SK-N-MC (cell line): ENCODE measurements at regions not wholly inside any gene's neighbourhood (a gene's known extent, or its start where the extent isn't known, plus 50 kb on each side); places are given as distances from the start of the nearest gene placed in this dataset.

Source experiments
- DNase-seq: peaks from one replicate; pipeline ENCODE4 v3.0.0-alpha.2; 2011; ENCODE audit warnings: low read depth, low spot score
- H3K27ac ChIP-seq: fragments of 200-600 bp; sonication (generic); 2 replicates; pipeline ENCODE4 v1.5.1; 2016; ENCODE audit warnings: mixed run types
- H3K36me3 ChIP-seq: fragments of 200-600 bp; sonication (generic); 2 replicates; pipeline ENCODE4 v1.6.1; 2017; ENCODE audit warnings: antibody characterized with exemption, low read length, mixed read lengths; ENCODE audit not compliant: insufficient read depth
- H3K4me3 ChIP-seq: fragments of 200-600 bp; sonication (generic); 2 replicates; pipeline ENCODE4 v1.5.1; 2016
- H3K9ac ChIP-seq: fragments of 200-600 bp; sonication (generic); 2 replicates; pipeline ENCODE4 v1.8.0; 2017; ENCODE audit warnings: mixed run types, mixed read lengths; ENCODE audit not compliant: insufficient read length
- H3K9me3 ChIP-seq: fragments of 200-600 bp; sonication (generic); 2 replicates; pipeline ENCODE4 v1.6.1; 2017; ENCODE audit warnings: low read depth, mild to moderate bottlenecking, antibody characterized with exemption, low read length, moderate library complexity, mixed read lengths
- EZH2 ChIP-seq: fragments of 200-600 bp; sonication (generic); IDR thresholded peaks from one replicate; pipeline ENCODE4 v1.6.1; 2017; ENCODE audit warnings: antibody characterized with exemption
- FOXP2 ChIP-seq: optimal IDR thresholded peaks from 2 replicates; pipeline ENCODE3; 2011; ENCODE audit warnings: mild to moderate bottlenecking, moderate library complexity; ENCODE audit not compliant: insufficient read depth; ENCODE audit errors: extremely low read length, control extremely low read depth
- POLR2AphosphoS5 ChIP-seq: IDR thresholded peaks from 2 replicates; pipeline ENCODE4 v1.6.1; 2012; ENCODE audit warnings: mild to moderate bottlenecking, low read depth, low read length, borderline replicate concordance

DNA sequence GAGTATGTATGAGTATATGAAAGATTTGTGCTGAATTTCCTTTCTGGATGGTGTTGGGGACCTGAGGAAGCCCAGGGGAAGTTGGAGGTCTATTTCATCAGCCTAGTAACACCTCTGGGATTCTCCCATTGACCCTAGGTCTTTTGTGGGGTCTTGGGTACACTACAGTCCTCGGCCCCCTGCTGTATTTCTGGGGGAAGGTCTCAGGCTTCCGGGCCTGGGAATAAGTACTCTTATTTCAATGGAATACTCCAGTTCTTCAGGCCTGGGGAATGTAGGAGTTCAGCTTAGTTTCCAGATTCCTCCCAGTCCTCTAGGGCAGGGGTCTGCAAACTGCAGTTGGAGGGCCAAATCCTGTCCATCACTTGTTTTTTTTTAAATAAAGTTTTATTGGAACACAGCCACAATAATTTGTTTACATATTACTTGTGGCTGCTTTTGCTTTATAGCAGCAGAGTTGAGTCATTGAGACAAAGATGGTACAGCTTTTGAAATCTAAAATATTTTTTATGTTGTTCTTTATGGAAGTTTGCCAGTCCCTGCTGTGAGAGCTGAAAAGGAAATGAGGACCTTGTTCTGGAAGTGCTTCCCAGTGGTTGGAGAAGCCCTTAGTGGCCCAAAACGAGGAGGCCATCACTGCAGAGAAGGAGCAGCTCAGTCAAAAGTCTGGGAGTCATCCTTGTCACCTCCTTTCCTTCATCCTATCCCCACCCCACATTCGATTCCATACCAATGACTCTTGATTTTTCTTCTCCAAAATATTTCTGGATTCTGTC lies 142.5 kb upstream of the HS3ST2 start:
- no peak for DNase-seq
- H3K9me3 ChIP-seq: no peaks in the 10 kb centered on the region
- H3K27ac ChIP-seq: no peak overlapping the region
- H3K4me3 ChIP-seq: no peak overlapping the region
- TF ChIP-seq FOXP2 (no peak), POLR2AphosphoS5 (no peak), EZH2 (no peak)
- no peaks in the 10 kb centered on the region for H3K36me3 ChIP-seq
- H3K9ac ChIP-seq: no peak overlapping the region

DNA sequence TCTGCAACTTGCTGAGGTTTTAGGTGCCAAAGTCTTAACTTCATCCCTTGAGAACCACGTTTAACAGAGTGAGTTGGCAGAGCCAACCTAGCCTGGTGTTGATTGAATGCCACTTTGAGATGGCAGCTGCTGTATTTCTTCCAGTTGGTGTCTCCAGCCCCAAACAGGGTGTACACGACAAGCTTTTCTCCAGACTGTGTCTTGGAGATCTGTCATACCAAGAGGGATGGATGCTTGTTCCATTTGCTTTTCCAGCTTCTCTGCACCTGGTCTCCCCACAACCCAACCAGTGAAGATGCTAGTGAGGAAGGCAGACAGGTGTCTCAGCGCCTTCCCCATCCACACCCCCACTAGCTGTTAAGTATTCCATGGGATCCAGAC lies 141.1 kb upstream of the HS3ST2 start:
- no peak for TF ChIP-seq EZH2
- no peak for TF ChIP-seq POLR2AphosphoS5
- no peak for TF ChIP-seq FOXP2
- no peak overlapping the region for H3K9ac ChIP-seq
- no peak overlapping the region for H3K4me3 ChIP-seq
- H3K36me3 ChIP-seq: no peaks in the 10 kb centered on the region
- no peak overlapping the region for H3K27ac ChIP-seq
- H3K9me3 ChIP-seq: no peaks in the 10 kb centered on the region
- no peak for DNase-seq

DNA sequence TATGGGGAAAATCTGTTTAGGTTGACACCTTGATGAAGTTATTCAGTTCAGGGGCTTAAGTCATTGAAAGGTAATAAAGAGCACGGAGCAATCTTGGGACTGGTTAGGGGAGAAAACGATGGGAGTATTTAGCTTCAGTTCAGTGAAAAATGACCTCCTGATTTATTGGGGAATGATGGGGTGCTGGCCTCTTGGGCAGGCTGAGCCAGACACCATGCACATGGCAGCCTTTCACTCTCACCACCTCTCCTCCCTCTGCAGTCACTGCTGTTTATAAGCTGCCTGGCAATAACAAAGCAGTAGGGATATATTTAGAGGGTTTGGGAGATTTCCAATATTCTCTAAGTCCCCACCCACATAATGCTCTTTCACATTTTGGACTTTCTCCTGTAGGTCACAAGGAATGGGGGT lies 140.5 kb upstream of the HS3ST2 start:
- no peak for DNase-seq
- TF ChIP-seq FOXP2: no peak
- no peak for TF ChIP-seq POLR2AphosphoS5
- no peak for TF ChIP-seq EZH2
- H3K36me3 ChIP-seq: no peaks in the 10 kb centered on the region
- H3K4me3 ChIP-seq: no peak overlapping the region
- H3K27ac ChIP-seq: no peak overlapping the region
- no peaks in the 10 kb centered on the region for H3K9me3 ChIP-seq
- no peak overlapping the region for H3K9ac ChIP-seq

DNA sequence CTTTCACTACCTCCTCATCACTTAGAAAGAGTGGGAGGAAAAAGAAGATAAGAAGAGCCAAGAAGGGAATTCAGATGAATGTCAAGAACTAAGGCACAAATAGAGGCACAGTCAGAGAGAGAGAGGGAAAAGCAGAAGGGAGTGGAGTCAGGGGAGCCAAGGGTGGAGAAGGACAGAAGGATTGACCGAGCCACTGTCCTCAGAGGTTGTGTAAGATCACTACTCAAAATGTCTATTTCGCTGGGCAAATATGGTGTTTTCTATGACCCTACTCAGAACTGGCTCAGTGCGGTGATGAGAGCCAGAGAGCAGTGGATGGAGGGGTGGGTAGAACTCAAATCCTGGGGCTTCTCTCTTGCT lies 139.2 kb upstream of the HS3ST2 start:
- Histone ChIP-seq H3K9me3 (no peaks in the 10 kb centered on the region), H3K4me3 (no peak overlapping the region), H3K9ac (no peak overlapping the region), H3K36me3 (no peaks in the 10 kb centered on the region), H3K27ac (no peak overlapping the region)
- no peak for DNase-seq
- TF ChIP-seq POLR2AphosphoS5 (no peak), FOXP2 (no peak), EZH2 (no peak)

DNA sequence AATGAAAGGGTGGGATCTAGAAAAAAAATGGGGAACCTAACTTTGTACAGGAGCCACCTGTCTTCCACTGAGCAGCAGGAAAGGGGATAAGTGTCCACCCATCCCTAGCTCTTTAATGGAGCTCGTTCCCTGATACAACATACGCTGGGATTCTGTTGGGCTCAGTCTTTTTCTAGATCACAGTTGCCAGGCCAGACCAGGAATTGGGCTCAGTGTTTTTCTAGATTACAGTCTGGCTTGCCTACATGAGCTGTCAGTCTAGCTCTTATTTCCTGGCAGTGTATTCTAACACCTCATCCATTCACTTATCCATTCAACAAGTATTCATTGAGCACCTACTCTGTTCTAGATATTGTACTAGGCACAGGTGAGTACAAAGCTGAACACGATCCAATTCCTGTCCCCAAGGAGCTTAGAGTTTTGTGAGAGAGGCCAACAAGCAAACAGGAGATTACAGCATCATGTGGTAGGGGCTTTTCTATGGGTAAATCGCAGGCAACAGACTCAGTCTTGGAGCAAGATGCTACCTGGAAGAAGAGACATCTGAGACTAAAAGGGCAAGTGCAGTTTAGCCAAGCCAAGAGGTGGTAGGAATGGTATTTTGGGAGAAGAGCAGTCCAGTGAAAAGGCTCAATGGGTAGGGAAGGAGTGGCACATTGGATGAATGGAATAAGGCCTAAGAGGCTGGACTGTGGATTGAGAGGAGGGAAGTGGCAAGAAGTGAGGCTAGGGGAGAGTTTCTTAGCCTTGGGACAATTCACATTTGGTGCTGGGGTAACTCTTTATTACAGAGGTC lies 138.0 kb upstream of the HS3ST2 start:
- no peak for DNase-seq
- TF ChIP-seq EZH2 (no peak), FOXP2 (no peak), POLR2AphosphoS5 (no peak)
- no peak overlapping the region for H3K4me3 ChIP-seq

DNA sequence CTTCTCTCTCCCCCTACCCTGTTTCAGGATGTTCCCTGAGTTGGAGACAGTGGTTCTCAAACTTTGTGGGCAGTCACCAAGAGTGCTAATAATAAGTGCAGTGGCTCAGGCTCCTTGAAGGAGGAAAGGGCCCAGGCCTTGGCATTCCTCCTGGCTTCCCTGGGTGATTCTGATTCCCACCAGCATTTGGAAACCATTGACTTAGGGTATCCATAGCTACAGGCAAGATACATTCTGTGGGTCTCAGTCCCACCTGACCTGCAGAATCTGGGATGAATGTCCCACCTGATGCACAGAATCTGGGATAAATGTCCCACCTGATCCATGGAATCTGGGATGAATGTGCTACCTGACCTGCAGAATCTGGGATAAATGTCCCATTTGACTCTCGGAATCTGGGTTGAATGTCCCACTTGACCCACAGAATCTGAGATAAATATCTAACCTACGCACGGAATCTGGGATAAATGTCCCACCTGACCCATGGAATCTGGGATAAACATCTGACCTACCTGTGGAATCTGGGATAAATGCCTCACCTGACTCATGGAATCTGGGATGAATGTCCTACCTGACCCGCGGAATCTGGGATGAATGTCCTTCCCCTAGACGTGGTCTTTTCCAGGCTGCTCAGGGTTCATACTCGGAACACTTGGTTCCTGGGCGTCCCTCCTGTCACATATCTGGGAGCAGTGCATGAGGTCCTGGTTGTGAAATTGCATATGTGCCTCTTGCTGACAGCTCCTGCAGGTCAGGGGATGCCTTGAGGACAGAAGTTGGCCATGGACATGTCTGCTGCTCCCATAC lies 136.7 kb upstream of the HS3ST2 start:
- Histone ChIP-seq H3K36me3 (no peaks in the 10 kb centered on the region), H3K9ac (no peak overlapping the region), H3K27ac (no peak overlapping the region), H3K9me3 (no peaks in the 10 kb centered on the region), H3K4me3 (no peak overlapping the region)
- TF ChIP-seq EZH2: no peak
- no peak for TF ChIP-seq POLR2AphosphoS5
- no peak for DNase-seq

More for the DNA sequence above, 138.0 kb upstream of the HS3ST2 start:
- Histone ChIP-seq H3K9ac (no peak overlapping the region), H3K27ac (no peak overlapping the region), H3K36me3 (no peaks in the 10 kb centered on the region), H3K9me3 (no peaks in the 10 kb centered on the region)

DNA sequence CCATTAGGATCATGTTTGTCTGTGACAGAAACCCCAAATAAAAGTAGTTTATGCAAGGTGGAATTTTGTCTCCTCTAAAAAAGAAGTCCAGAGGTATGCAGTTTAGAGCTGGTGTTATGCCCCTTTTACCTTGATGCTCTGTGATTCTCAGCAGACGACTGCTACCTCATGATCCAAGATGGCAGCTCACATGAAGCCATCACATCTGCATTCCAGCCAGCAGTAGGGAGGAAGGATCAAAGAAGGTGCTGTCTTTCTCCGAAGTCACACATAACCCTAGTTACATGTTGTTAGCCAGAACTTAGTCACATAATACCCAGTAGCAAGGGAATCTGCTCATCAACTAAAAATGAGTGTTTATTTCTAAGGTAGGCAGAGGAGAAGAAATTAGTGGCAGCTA lies 135.7 kb upstream of the HS3ST2 start:
- no peak for DNase-seq
- no peaks in the 10 kb centered on the region for H3K9me3 ChIP-seq
- H3K27ac ChIP-seq: no peak overlapping the region
- H3K4me3 ChIP-seq: no peak overlapping the region
- H3K9ac ChIP-seq: no peak overlapping the region
- no peaks in the 10 kb centered on the region for H3K36me3 ChIP-seq
- TF ChIP-seq FOXP2 (no peak), EZH2 (no peak), POLR2AphosphoS5 (no peak)

DNA sequence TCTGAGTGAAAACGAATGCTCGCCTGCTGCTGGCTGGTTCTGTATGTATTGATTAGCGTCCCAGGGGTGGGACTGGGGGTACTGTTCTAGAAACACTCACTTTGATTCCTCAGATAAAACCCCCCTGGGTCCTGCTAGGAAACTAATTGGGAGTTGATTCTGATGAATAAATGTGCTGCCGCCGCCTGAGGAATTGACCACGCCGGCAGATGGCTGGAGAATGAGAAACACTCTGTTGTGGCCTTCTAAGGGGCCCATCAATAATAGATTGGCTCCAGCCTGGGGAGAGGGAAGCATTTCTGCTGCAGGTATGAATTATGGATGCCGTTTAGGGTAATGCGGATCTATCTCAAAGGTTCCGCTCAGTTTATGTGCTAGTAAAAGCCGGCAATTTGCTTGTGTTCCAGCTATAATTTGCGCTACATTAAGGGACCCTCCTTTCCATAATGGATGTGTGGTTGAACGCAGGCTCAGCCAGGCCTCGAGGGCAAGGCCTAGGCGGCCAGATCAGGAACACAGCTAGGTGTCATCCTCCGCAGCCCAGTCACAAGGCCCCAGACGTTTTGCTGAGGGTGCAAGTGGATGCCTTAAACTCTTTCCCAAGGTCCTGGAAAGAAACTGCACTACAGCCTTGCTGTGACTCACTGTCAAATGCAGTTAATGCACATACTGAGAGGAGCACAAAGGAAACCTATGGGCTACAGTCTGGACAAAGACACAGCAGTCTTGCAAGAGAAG lies 132.2 kb upstream of the HS3ST2 start:
- no peaks in the 10 kb centered on the region for H3K9me3 ChIP-seq
- no peak for DNase-seq
- TF ChIP-seq EZH2: no peak
- no peak for TF ChIP-seq FOXP2
- no peak for TF ChIP-seq POLR2AphosphoS5
- no peak overlapping the region for H3K9ac ChIP-seq
- H3K36me3 ChIP-seq: no peaks in the 10 kb centered on the region
- no peak overlapping the region for H3K4me3 ChIP-seq
- no peak overlapping the region for H3K27ac ChIP-seq
